ENCODE measurements at regions not wholly inside any gene's neighbourhood (a gene's known extent, or its start where the extent isn't known, plus 50 kb on each side); places are given as distances from the start of the nearest gene placed in this dataset.

GRCh38 chr11:114924042-114924441 lies 245.7 kb downstream of the NXPE2 start:
- TF ChIP-seq USF2 (IDR thresholded peaks at IDR 0.05; ENCODE audit: borderline replicate concordance, low read depth, low read length), result no peak
- no peak for TF ChIP-seq CTCF (IDR thresholded peaks at IDR 0.05 in 2 of 3, conservative IDR thresholded peaks at IDR 0.05 in 1 of 3; ENCODE audit: control insufficient read depth in 2 of 3, extremely low read depth in 1 of 3, insufficient read depth in 1 of 3, low read depth in 3 of 3, low read length in 3 of 3)
- no peak for TF ChIP-seq POLR2AphosphoS5 (IDR thresholded peaks at IDR 0.05; ENCODE audit: low read length)
- no peak for TF ChIP-seq TARDBP (IDR thresholded peaks at IDR 0.05; ENCODE audit: borderline replicate concordance)
- no peak for TF ChIP-seq MTA2 (IDR thresholded peaks at IDR 0.05; ENCODE audit: low read depth)
- no peak for TF ChIP-seq CBX5 (IDR thresholded peaks at IDR 0.05; ENCODE audit: low read depth)
- TF ChIP-seq EZH2 (IDR thresholded peaks at IDR 0.05; ENCODE audit: borderline replicate concordance, control insufficient read depth, low read depth, low read length), result no peak
- TF ChIP-seq MAX (IDR thresholded peaks at IDR 0.05; ENCODE audit: low read depth, low read length), result no peak

Measured in GM12878 (cell line).